ENCODE measurements at regions not wholly inside any gene's neighbourhood (a gene's known extent, or its start where the extent isn't known, plus 50 kb on each side); places are given as distances from the start of the nearest gene placed in this dataset.

DNA sequence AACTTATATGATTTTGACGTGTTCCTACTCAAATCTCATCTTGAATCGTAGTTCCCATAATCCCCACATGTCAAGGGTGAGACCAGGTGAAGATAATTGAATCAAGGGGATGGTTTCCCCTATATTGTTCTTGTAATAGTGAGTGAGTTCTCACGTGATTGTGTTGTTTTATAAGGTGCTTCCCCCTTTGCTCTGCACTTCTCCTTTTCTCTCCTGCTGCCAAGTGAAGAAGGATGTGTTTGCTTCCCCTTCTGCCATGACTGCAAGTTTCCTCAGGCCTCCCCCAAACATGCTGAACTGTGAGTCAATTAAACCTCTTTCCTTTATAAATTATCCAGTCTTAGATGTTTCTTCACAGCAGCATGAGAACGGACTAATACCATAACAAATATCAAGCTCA, 83.2 kb downstream of the MANEA start:
- no peak overlapping the region for H3K27ac Mint-ChIP-seq
- peaks cover 2% of the 10 kb centered on the region for H3K27me3 Mint-ChIP-seq
- no peaks in the 10 kb centered on the region for H3K9me3 Mint-ChIP-seq
- no peak overlapping the region for H3K4me3 Mint-ChIP-seq
- H3K4me1 Mint-ChIP-seq = no peaks in the 10 kb centered on the region
- H3K36me3 Mint-ChIP-seq = no peaks in the 10 kb centered on the region

DNA sequence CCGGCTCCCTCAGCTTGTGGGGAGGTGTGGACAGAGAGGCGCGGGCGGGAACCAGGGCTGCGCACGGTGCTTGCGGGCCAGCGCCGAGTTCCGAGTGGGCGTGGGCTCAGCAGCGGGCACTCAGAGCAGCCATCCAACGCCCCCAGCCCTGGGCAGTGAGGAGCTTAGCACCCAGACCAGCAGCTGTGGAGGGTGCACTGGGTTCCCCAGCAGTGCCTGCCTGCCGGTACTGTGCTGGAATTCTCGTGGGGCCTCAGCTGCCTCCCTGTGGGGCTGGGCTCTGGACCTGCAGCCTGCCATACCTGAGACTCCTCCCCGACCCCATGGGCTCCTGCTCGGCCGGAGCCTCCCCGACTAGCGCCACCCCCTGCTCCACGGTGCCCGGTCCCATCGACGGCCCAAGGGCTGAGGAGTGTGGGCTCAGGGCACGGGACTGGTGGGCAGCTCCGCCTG, 92.7 kb downstream of the MANEA start:
- H3K4me1 Mint-ChIP-seq = no peaks in the 10 kb centered on the region
- H3K36me3 Mint-ChIP-seq = no peaks in the 10 kb centered on the region
- no peaks in the 10 kb centered on the region for H3K9me3 Mint-ChIP-seq
- no peaks in the 10 kb centered on the region for H3K27me3 Mint-ChIP-seq
- H3K4me3 Mint-ChIP-seq = no peak overlapping the region
- no peak overlapping the region for H3K27ac Mint-ChIP-seq

GRCh38 chr6:95676011-95676628, 98.8 kb downstream of the MANEA start:
- Mint-ChIP-seq H3K36me3 (no peaks in the 10 kb centered on the region), H3K9me3 (no peaks in the 10 kb centered on the region), H3K27me3 (peaks cover 6% of the 10 kb centered on the region), H3K4me3 (no peak overlapping the region), H3K4me1 (no peaks in the 10 kb centered on the region), H3K27ac (no peak overlapping the region)

DNA sequence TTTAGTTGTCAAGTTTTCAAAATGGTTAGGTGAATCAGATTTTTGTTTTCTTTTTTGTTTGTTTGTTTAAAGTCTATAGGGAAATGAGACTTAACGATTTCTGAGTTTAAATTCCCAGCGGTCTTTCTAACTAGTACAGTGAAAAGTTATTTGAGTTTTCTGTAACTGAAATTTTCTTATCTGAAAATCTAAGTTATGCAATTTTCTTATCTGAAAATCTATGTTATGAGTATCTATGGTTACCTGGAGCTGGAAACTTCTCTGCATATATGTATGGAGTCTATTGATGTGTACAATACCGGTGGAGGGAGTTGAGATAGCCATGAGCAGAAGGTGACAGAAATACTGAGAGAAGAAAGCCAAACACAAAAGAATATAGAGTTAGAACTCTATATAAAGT, 102.6 kb downstream of the MANEA start:
- Mint-ChIP-seq H3K36me3 (no peaks in the 10 kb centered on the region), H3K4me1 (no peaks in the 10 kb centered on the region), H3K27me3 (peaks cover 11% of the 10 kb centered on the region), H3K4me3 (no peak overlapping the region), H3K27ac (no peak overlapping the region), H3K9me3 (no peaks in the 10 kb centered on the region)

DNA sequence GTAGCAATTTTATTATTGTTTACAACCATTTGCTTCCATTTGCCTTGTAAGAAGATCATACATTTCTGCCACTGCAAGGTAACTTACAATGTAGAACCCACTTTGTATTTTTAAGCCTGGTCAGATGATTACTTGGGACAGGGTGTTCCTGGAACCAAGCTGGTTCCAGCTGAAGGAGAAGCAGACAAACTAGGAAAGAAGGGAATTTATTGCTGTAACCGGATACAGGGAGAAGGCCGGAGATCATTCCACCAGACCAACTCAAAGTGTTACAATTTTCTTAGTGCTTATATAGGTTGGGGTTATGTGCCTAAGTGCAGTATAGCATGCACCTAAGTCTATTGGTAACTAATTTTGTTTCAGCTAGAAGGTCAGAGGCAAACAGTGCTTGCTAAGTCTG, 104.4 kb downstream of the MANEA start:
- no peak overlapping the region for H3K4me3 Mint-ChIP-seq
- H3K9me3 Mint-ChIP-seq = no peaks in the 10 kb centered on the region
- peaks cover 9% of the 10 kb centered on the region for H3K27me3 Mint-ChIP-seq
- no peaks in the 10 kb centered on the region for H3K36me3 Mint-ChIP-seq
- H3K27ac Mint-ChIP-seq = no peak overlapping the region
- H3K4me1 Mint-ChIP-seq = no peaks in the 10 kb centered on the region

DNA sequence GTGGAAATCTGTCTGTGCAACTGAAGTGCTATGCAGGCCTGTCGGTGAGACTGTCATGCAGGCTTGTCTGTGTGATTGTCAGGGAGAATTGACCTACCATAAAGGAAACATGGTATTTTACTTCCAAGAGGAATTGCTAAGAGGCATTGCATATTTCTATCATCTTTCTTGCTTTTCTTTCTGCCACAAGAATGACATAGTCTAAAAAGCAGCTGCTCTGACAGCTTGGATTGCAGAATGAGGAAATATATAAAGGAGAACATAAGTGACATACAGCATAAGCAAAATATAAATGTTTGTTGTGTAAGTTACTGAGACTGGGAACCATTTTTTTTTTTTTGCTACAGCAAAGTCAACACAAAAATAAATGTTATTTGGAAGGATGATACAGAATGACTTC, 105.1 kb downstream of the MANEA start:
- Mint-ChIP-seq H3K4me3 (no peak overlapping the region), H3K27me3 (peaks cover 7% of the 10 kb centered on the region), H3K27ac (no peak overlapping the region), H3K36me3 (no peaks in the 10 kb centered on the region), H3K9me3 (no peaks in the 10 kb centered on the region), H3K4me1 (no peaks in the 10 kb centered on the region)

GRCh38 chr6:95685822-95686221, 108.5 kb downstream of the MANEA start:
- H3K4me3 Mint-ChIP-seq = no peak overlapping the region
- H3K36me3 Mint-ChIP-seq = no peaks in the 10 kb centered on the region
- H3K4me1 Mint-ChIP-seq = peaks cover under 1% of the 10 kb centered on the region
- H3K27me3 Mint-ChIP-seq = peaks cover 5% of the 10 kb centered on the region
- H3K27ac Mint-ChIP-seq = no peak overlapping the region
- H3K9me3 Mint-ChIP-seq = peaks cover 3% of the 10 kb centered on the region

DNA sequence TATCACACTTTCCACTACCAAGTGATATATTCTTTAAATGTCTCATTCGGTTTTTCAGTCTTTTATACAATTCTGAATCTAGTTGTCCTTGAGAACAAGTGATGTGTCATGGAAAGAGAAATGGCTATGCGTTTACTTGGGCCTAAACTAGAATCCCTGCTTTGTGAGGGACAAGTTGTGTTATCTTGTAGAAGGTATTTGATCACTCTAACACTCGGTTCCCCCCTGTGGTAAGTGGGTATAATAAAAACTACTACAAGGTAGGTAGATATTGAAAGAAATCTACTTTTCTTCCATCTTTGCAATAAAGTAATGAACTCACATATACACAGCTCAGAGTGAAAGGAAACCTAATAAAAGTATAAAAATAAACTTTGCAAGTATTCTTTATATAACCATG, 108.9 kb downstream of the MANEA start:
- Mint-ChIP-seq H3K9me3 (peaks cover 7% of the 10 kb centered on the region), H3K27ac (no peak overlapping the region), H3K4me1 (peaks cover 4% of the 10 kb centered on the region), H3K36me3 (no peaks in the 10 kb centered on the region), H3K27me3 (peaks cover 4% of the 10 kb centered on the region), H3K4me3 (no peak overlapping the region)

- Mint-ChIP-seq H3K4me3 (no peak overlapping the region), H3K27me3 (no peaks in the 10 kb centered on the region), H3K27ac (no peak overlapping the region), H3K4me1 (peaks cover 4% of the 10 kb centered on the region), H3K9me3 (peaks cover 7% of the 10 kb centered on the region), H3K36me3 (no peaks in the 10 kb centered on the region)
These were observed 109.6 kb downstream of the MANEA start for GRCh38 chr6:95686895-95687294.

DNA sequence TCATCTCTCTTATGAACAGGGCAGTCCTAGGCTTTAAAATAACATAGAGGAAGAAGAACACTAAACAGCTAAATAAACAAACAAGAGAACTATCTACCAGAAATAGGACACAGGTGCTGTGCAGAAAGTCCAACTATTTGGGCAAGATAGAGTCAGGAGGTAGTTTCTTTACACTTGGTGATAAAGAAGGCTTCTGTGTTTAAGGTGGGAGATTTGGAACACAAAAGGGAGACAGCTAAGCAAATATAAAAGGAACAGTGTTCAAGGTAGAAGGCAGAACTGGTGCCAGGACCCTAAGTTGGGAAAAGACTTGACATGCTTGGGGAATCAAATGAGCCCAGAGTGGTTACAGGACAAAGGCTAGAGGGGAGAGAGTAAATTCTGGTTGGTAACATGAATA, 110.5 kb downstream of the MANEA start:
- H3K27ac Mint-ChIP-seq = no peak overlapping the region
- H3K4me1 Mint-ChIP-seq = peaks cover 4% of the 10 kb centered on the region
- H3K4me3 Mint-ChIP-seq = no peak overlapping the region
- no peaks in the 10 kb centered on the region for H3K27me3 Mint-ChIP-seq
- H3K9me3 Mint-ChIP-seq = peaks cover 7% of the 10 kb centered on the region
- no peaks in the 10 kb centered on the region for H3K36me3 Mint-ChIP-seq

- Mint-ChIP-seq H3K27ac (no peak overlapping the region), H3K4me3 (no peak overlapping the region), H3K27me3 (no peaks in the 10 kb centered on the region), H3K9me3 (peaks cover 7% of the 10 kb centered on the region), H3K36me3 (no peaks in the 10 kb centered on the region), H3K4me1 (peaks cover 4% of the 10 kb centered on the region)
These were observed 113.0 kb downstream of the MANEA start for GRCh38 chr6:95690328-95690727.

GRCh38 chr6:95693108-95693507, 115.8 kb downstream of the MANEA start:
- Mint-ChIP-seq H3K9me3 (peaks cover 7% of the 10 kb centered on the region), H3K4me1 (peaks cover 4% of the 10 kb centered on the region), H3K36me3 (no peaks in the 10 kb centered on the region), H3K27me3 (no peaks in the 10 kb centered on the region), H3K4me3 (no peak overlapping the region), H3K27ac (no peak overlapping the region)

GRCh38 chr6:95698271-95698670, 120.9 kb downstream of the MANEA start:
- no peaks in the 10 kb centered on the region for H3K36me3 Mint-ChIP-seq
- H3K4me1 Mint-ChIP-seq = no peaks in the 10 kb centered on the region
- H3K27ac Mint-ChIP-seq = peak overlapping the region; percentile 59
- H3K27me3 Mint-ChIP-seq = no peaks in the 10 kb centered on the region
- no peaks in the 10 kb centered on the region for H3K9me3 Mint-ChIP-seq
- no peak overlapping the region for H3K4me3 Mint-ChIP-seq

DNA sequence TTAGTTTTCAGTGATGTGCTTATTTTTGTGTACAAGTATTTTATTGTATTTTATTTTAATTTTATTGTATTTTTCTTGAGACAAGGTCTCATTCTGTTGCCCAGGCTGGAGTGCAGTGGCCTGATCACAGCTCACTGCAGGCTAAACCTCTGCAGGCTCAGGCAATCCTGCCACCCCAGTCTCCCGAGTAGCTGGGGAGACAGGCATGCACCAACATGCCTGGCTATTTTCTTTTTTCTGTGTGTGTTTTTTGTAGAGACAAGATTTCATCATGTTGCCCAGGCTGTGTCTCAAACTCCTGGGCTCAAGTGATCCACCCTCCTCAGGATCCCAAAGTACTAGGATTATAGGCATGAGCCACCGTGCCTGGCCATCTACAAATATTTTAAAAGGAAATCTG, 146.3 kb downstream of the MANEA start:
- peaks cover 5% of the 10 kb centered on the region for H3K9me3 Mint-ChIP-seq
- no peaks in the 10 kb centered on the region for H3K4me1 Mint-ChIP-seq
- no peak overlapping the region for H3K4me3 Mint-ChIP-seq
- H3K36me3 Mint-ChIP-seq = no peaks in the 10 kb centered on the region
- no peaks in the 10 kb centered on the region for H3K27me3 Mint-ChIP-seq
- no peak overlapping the region for H3K27ac Mint-ChIP-seq

DNA sequence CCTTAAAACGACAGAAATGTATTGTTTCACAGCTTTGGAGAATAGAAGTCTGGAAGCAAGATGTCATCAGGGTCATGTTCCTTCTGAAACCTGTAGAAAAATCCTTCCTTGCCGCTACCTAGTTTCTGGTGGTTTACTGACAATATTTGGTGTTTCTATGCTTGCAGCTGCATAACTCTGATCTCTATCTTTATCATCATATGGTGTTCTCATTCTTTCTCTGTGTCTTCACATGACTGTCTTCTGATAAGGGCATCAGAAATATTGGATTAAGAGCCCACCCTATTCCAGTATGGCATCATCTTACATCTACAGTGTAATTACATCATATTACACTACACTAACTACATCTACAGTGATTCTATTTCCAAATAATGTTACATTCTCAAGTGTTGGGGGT, 148.0 kb downstream of the MANEA start:
- no peaks in the 10 kb centered on the region for H3K4me1 Mint-ChIP-seq
- peaks cover 5% of the 10 kb centered on the region for H3K9me3 Mint-ChIP-seq
- H3K36me3 Mint-ChIP-seq = no peaks in the 10 kb centered on the region
- H3K27me3 Mint-ChIP-seq = no peaks in the 10 kb centered on the region
- H3K27ac Mint-ChIP-seq = no peak overlapping the region
- H3K4me3 Mint-ChIP-seq = no peak overlapping the region

DNA sequence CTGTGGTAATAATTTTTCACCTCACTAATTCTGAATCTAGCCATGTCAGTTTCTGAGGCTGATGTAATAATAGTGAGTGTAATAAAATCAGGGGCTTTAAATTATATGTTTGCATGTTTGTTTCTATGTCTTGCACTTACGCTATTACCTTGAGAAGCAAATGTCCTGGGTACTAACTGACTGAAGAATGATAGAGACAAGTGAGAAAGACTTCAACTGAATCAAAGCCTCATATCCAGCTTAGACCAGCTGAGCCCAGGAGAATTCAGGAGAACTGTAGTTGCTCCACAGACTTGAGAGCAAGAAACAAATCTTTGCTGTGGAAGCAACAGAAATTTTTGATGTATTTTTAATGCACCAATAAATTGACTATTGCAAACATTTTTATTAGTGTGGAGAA, 162.8 kb downstream of the MANEA start:
- Mint-ChIP-seq H3K9me3 (no peaks in the 10 kb centered on the region), H3K4me1 (no peaks in the 10 kb centered on the region), H3K27ac (no peak overlapping the region), H3K36me3 (no peaks in the 10 kb centered on the region), H3K27me3 (no peaks in the 10 kb centered on the region), H3K4me3 (no peak overlapping the region)

GRCh38 chr6:95741045-95741444, 163.7 kb downstream of the MANEA start:
- no peaks in the 10 kb centered on the region for H3K27me3 Mint-ChIP-seq
- H3K9me3 Mint-ChIP-seq = no peaks in the 10 kb centered on the region
- H3K27ac Mint-ChIP-seq = no peak overlapping the region
- no peaks in the 10 kb centered on the region for H3K4me1 Mint-ChIP-seq
- no peak overlapping the region for H3K4me3 Mint-ChIP-seq
- no peaks in the 10 kb centered on the region for H3K36me3 Mint-ChIP-seq
